ENCODE measurements at regions not wholly inside any gene's neighbourhood (a gene's known extent, or its start where the extent isn't known, plus 50 kb on each side); places are given as distances from the start of the nearest gene placed in this dataset.

DNA sequence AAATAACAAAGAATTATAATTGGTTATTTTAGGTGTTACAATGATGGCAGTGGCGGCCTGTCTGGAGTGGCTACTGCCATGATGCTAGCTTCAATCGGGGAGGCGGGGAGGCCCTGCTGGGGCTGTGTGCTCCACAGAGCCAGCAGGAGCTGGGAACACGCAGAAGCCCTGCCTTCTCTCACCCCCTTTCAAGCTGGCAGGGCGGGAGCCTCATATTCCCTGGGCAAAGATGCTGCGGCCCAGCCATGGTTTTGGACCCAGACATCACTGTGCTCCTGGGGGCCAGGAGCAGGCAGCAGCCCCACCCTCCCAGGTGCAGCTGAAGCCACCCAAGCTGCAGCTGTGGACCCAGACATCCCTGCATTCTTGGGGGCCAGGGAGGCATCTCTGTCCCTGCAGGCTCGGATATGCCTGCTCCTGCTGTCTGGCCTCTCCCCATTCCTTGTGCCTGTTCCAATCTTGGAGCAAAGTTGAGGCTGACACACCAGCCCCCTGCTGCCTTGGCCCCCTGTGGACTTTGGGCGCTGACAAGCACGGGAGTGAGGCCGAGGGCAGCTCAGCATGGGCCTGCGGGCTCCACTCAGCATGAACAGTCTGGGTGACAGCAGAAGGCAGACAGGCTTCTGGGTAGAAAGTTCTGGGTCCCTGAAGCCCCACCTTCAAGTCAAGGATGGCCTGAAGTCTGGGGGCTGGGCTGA is 263.1 kb upstream of the HTR2A start:
- ATAC-seq (ENCODE audit: low read depth) (no peak), DNase-seq (ENCODE audit: low spot score) (no peak)
- Histone ChIP-seq H3K4me1 (ENCODE audit: insufficient read depth, poor library complexity, severe bottlenecking) (no peaks in the 10 kb centered on the region), H3K27ac (ENCODE audit: poor library complexity, severe bottlenecking) (no peak overlapping the region), H3K36me3 (ENCODE audit: low read depth) (no peaks in the 10 kb centered on the region), H3K27me3 (ENCODE audit: insufficient read depth, poor library complexity, severe bottlenecking) (no peaks in the 10 kb centered on the region), H3K4me3 (ENCODE audit: severe bottlenecking) (no peak overlapping the region), H3K9me3 (ENCODE audit: severe bottlenecking) (no peaks in the 10 kb centered on the region)
- TF ChIP-seq, protein P1, sequence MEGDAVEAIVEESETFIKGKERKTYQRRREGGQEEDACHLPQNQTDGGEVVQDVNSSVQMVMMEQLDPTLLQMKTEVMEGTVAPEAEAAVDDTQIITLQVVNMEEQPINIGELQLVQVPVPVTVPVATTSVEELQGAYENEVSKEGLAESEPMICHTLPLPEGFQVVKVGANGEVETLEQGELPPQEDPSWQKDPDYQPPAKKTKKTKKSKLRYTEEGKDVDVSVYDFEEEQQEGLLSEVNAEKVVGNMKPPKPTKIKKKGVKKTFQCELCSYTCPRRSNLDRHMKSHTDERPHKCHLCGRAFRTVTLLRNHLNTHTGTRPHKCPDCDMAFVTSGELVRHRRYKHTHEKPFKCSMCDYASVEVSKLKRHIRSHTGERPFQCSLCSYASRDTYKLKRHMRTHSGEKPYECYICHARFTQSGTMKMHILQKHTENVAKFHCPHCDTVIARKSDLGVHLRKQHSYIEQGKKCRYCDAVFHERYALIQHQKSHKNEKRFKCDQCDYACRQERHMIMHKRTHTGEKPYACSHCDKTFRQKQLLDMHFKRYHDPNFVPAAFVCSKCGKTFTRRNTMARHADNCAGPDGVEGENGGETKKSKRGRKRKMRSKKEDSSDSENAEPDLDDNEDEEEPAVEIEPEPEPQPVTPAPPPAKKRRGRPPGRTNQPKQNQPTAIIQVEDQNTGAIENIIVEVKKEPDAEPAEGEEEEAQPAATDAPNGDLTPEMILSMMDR (IDR thresholded peaks at IDR 0.05; ENCODE audit: poor library complexity, severe bottlenecking) = no peak

DNA sequence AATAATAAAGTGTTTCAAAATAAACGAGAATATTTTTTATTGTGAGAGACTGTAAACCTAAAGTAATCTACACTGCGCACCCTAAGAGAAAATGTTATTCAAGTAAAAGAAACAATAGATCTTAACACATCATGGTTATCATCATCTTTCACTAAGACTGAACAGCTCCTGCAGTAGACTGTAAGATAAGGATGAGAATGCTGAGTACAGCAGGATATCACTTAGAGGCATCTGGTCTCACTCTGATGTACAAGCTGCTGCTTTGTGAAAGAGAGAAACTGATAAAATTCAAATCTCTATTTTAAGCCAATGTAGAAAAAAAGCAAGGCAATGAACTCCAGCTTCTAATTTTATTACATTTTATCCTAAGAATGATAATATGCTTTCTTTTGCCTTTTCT is 261.7 kb upstream of the HTR2A start:
- no peak for DNase-seq (ENCODE audit: low spot score)
- H3K4me1 ChIP-seq (ENCODE audit: insufficient read depth, poor library complexity, severe bottlenecking) = no peaks in the 10 kb centered on the region
- H3K27me3 ChIP-seq (ENCODE audit: insufficient read depth, poor library complexity, severe bottlenecking) = no peaks in the 10 kb centered on the region
- ATAC-seq (ENCODE audit: low read depth) = no peak
- no peaks in the 10 kb centered on the region for H3K36me3 ChIP-seq (ENCODE audit: low read depth)
- H3K27ac ChIP-seq (ENCODE audit: poor library complexity, severe bottlenecking) = no peak overlapping the region
- H3K9me3 ChIP-seq (ENCODE audit: severe bottlenecking) = no peaks in the 10 kb centered on the region
- no peak overlapping the region for H3K4me3 ChIP-seq (ENCODE audit: severe bottlenecking)
- TF ChIP-seq, protein P1 (IDR thresholded peaks at IDR 0.05; ENCODE audit: poor library complexity, severe bottlenecking) = no peak

DNA sequence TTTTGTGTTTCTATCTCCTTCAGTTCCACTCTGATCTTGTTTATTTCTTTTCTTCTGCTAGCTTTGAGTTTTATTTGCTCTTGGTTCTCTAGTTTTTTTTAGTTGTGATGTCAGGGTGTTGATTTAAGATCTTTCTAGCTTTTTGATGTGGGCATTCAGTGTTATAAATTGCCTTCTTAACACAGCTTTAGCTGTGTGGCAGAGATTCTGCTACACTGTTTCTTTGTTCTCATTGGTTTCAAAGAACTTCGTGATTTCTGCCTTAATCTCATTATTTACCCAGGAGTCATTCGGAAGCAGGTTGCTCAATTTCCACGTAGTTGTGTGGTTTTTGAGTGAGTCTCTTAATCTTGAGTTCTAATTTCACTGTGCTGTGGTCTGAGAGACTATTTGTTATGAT is 251.7 kb upstream of the HTR2A start:
- TF ChIP-seq, protein P1 (IDR thresholded peaks at IDR 0.05; ENCODE audit: poor library complexity, severe bottlenecking) = no peak
- Histone ChIP-seq H3K4me1 (ENCODE audit: insufficient read depth, poor library complexity, severe bottlenecking) (no peaks in the 10 kb centered on the region), H3K27me3 (ENCODE audit: insufficient read depth, poor library complexity, severe bottlenecking) (no peaks in the 10 kb centered on the region), H3K36me3 (ENCODE audit: low read depth) (no peaks in the 10 kb centered on the region), H3K9me3 (ENCODE audit: severe bottlenecking) (no peaks in the 10 kb centered on the region), H3K4me3 (ENCODE audit: severe bottlenecking) (no peak overlapping the region), H3K27ac (ENCODE audit: poor library complexity, severe bottlenecking) (no peak overlapping the region)
- DNase-seq (ENCODE audit: low spot score) = no peak
- ATAC-seq (ENCODE audit: low read depth) = no peak

DNA sequence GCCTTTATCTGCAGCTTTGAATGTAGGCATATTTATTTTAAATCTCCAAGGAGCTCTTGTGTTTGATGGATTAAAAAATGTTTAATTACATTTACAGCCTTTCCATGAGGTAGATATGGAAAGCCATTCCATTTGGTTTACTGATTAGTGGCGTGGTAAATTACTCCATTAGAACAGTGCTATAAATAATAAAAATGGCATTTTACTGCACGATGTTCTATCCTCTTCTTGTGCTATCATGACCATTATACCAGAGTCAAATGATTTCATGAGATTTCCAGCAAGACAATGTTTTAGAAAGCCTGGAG is 250.9 kb upstream of the HTR2A start:
- H3K9me3 ChIP-seq (ENCODE audit: severe bottlenecking) = no peaks in the 10 kb centered on the region
- no peaks in the 10 kb centered on the region for H3K4me1 ChIP-seq (ENCODE audit: insufficient read depth, poor library complexity, severe bottlenecking)
- ATAC-seq (ENCODE audit: low read depth) = no peak
- H3K4me3 ChIP-seq (ENCODE audit: severe bottlenecking) = no peak overlapping the region
- H3K27ac ChIP-seq (ENCODE audit: poor library complexity, severe bottlenecking) = no peak overlapping the region
- DNase-seq (ENCODE audit: low spot score) = no peak
- TF ChIP-seq, protein P1 (IDR thresholded peaks at IDR 0.05; ENCODE audit: poor library complexity, severe bottlenecking) = no peak
- H3K27me3 ChIP-seq (ENCODE audit: insufficient read depth, poor library complexity, severe bottlenecking) = no peaks in the 10 kb centered on the region
- H3K36me3 ChIP-seq (ENCODE audit: low read depth) = no peaks in the 10 kb centered on the region

DNA sequence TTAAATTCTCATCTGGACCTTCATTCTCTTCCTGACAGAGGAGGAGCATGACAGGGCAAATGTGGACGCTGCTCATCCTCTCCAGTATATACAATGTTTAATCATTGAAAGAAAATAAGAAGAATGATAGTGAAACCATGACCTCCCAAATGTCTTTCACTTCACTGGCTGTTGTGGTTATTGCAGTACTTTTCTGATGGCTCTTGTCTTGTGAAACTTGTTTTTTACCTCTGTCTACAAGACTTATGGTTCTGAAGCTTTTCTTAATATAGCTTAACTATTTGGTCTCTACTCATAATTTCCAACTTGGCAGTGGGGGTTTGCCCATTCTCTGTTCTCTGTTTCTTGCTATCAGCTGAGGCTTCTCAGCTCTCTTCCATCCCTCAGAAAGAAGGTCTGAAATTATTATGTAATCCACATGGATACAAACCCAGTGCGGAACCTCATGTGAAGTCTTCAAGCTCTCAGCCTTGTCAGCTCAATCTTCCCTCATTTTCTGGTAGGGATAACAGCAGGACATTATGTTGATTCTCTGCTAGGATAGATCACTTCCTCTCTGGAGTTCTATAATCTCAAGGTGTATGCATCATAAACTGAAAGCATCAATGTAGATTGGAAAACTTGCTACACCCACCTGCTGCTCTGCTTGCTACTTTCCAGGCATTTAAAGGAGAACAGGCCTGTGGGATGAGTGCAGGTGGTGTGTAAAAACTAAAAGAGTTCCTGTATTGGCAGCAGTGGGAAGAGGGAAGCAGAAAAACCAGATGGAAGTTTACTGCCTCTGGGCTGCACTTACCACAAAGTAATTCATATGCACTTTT is 250.3 kb upstream of the HTR2A start:
- H3K4me1 ChIP-seq (ENCODE audit: insufficient read depth, poor library complexity, severe bottlenecking) = no peaks in the 10 kb centered on the region
- H3K36me3 ChIP-seq (ENCODE audit: low read depth) = no peaks in the 10 kb centered on the region
- no peak for DNase-seq (ENCODE audit: low spot score)
- H3K4me3 ChIP-seq (ENCODE audit: severe bottlenecking) = no peak overlapping the region
- H3K27ac ChIP-seq (ENCODE audit: poor library complexity, severe bottlenecking) = no peak overlapping the region
- TF ChIP-seq, protein P1 (IDR thresholded peaks at IDR 0.05; ENCODE audit: poor library complexity, severe bottlenecking) = no peak
- H3K27me3 ChIP-seq (ENCODE audit: insufficient read depth, poor library complexity, severe bottlenecking) = no peaks in the 10 kb centered on the region
- ATAC-seq (ENCODE audit: low read depth) = no peak
- no peaks in the 10 kb centered on the region for H3K9me3 ChIP-seq (ENCODE audit: severe bottlenecking)

All from RWPE2 (cell line).